ENCODE measurements at regions not wholly inside any gene's neighbourhood (a gene's known extent, or its start where the extent isn't known, plus 50 kb on each side); places are given as distances from the start of the nearest gene placed in this dataset.
"Not testable (repeated sequence)": the region's sequence is repeated elsewhere in the genome, so short reads cannot be mapped to it uniquely, and the experiment has no call there.

- no peaks in the 10 kb centered on the region; the same call in 1 of the 2 replicates for H3K27me3 ChIP-seq (replicated peaks; ENCODE audit: insufficient read depth, low read length)
- H3K36me3 ChIP-seq (replicated peaks; ENCODE audit: insufficient read depth, low read length), result no peaks in the 10 kb centered on the region
- H2AFZ ChIP-seq (ENCODE audit: low read length), result no peak overlapping the region
- DNase-seq, result no peak
- H3F3A ChIP-seq (ENCODE audit: insufficient read depth, low read length), result no peaks in the 10 kb centered on the region
- no peaks in the 10 kb centered on the region for H3K9me3 ChIP-seq (replicated peaks; ENCODE audit: insufficient read depth, low read length)
- H3K79me2 ChIP-seq (ENCODE audit: low read length), result no peaks in the 10 kb centered on the region
- no peak for TF ChIP-seq CTCF (IDR thresholded peaks at IDR 0.05; ENCODE audit: low read length)
- no peak for TF ChIP-seq EZH2 (optimal IDR thresholded peaks at IDR 0.05; ENCODE audit: low read depth, low read length)
- TF ChIP-seq EZH2phosphoT487 (IDR thresholded peaks at IDR 0.05; ENCODE audit: low read length), result no peak
- H3K9ac ChIP-seq (ENCODE audit: low read length), result no peak overlapping the region
- H3K4me2 ChIP-seq (ENCODE audit: low read depth, low read length), result no peak overlapping the region
- H3K9me2 ChIP-seq (replicated peaks; ENCODE audit: insufficient read depth, low read length), result no peaks in the 10 kb centered on the region
- no peak overlapping the region for H3K27ac ChIP-seq (ENCODE audit: low read length)
- no peaks in the 10 kb centered on the region for H3K4me1 ChIP-seq (ENCODE audit: low read length)
- no peak overlapping the region for H3K4me3 ChIP-seq (ENCODE audit: low read length)
- H4K20me1 ChIP-seq (ENCODE audit: insufficient read depth, low read length), result no peaks in the 10 kb centered on the region
Measured at GRCh38 chr10:131822013-131822691, 78.7 kb upstream of the PPP2R2D start.

GRCh38 chr10:131822692-131823245, 78.0 kb upstream of the PPP2R2D start:
- no peak for TF ChIP-seq CTCF (IDR thresholded peaks at IDR 0.05; ENCODE audit: low read length)
- TF ChIP-seq EZH2phosphoT487 (IDR thresholded peaks at IDR 0.05; ENCODE audit: low read length), result no peak
- no peak for TF ChIP-seq EZH2 (optimal IDR thresholded peaks at IDR 0.05; ENCODE audit: low read depth, low read length)
- H3K27me3 ChIP-seq (replicated peaks; ENCODE audit: insufficient read depth, low read length), result no peaks in the 10 kb centered on the region; the same call in 1 of the 2 replicates

DNA sequence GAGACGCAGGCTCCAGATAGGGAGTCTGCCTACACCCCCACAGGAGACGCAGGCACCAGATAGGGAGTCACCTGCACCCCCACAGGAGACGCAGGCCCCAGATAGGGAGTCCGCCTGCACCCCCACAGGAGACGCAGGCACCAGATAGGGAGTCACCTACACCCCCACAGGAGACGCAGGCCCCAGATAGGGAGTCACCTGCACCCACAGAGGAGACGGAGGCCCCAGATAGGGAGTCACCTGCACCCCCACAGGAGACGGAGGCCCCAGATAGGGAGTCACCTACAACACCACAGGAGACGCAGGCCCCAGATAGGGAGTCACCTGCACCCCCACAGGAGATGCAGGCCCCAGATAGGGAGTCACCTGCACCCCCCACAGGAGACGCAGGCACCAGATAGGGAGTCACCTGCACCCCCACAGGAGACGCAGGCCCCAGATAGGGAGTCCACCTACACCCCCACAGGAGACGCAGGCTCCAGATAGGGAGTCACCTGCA, 77.2 kb upstream of the PPP2R2D start:
- H3K27ac ChIP-seq (ENCODE audit: low read length); H3K4me2 ChIP-seq (ENCODE audit: low read depth, low read length); H3K79me2 ChIP-seq (ENCODE audit: low read length); H2AFZ ChIP-seq (ENCODE audit: low read length); H3K9me2 ChIP-seq (replicated peaks; ENCODE audit: insufficient read depth, low read length); DNase-seq; H3K36me3 ChIP-seq (replicated peaks; ENCODE audit: insufficient read depth, low read length); H3K9me3 ChIP-seq (replicated peaks; ENCODE audit: insufficient read depth, low read length); H3K9ac ChIP-seq (ENCODE audit: low read length); H3K4me3 ChIP-seq (ENCODE audit: low read length); H3K4me1 ChIP-seq (ENCODE audit: low read length); H3K27me3 ChIP-seq (replicated peaks; ENCODE audit: insufficient read depth, low read length); H3F3A ChIP-seq (ENCODE audit: insufficient read depth, low read length); H4K20me1 ChIP-seq (ENCODE audit: insufficient read depth, low read length): not testable (repeated sequence)

More at GRCh38 chr10:131822692-131823245, 78.0 kb upstream of the PPP2R2D start:
- no peak overlapping the region for H3K27ac ChIP-seq (ENCODE audit: low read length)
- H3K9me3 ChIP-seq (replicated peaks; ENCODE audit: insufficient read depth, low read length), result no peaks in the 10 kb centered on the region
- H3K4me1 ChIP-seq (ENCODE audit: low read length), result no peaks in the 10 kb centered on the region
- H3K79me2 ChIP-seq (ENCODE audit: low read length), result no peaks in the 10 kb centered on the region
- no peaks in the 10 kb centered on the region for H3K9me2 ChIP-seq (replicated peaks; ENCODE audit: insufficient read depth, low read length)
- H4K20me1 ChIP-seq (ENCODE audit: insufficient read depth, low read length), result no peaks in the 10 kb centered on the region
- H2AFZ ChIP-seq (ENCODE audit: low read length), result no peak overlapping the region
- no peaks in the 10 kb centered on the region for H3F3A ChIP-seq (ENCODE audit: insufficient read depth, low read length)
- no peaks in the 10 kb centered on the region for H3K36me3 ChIP-seq (replicated peaks; ENCODE audit: insufficient read depth, low read length)
- H3K4me2 ChIP-seq (ENCODE audit: low read depth, low read length), result no peak overlapping the region
- H3K4me3 ChIP-seq (ENCODE audit: low read length), result no peak overlapping the region
- DNase-seq, result no peak
- no peak overlapping the region for H3K9ac ChIP-seq (ENCODE audit: low read length)

Measured in MM.1S (cell line).